Natural killer cell treated with Interleukin-12 subunit alpha and Interleukin-12 subunit beta and Interleukin-15 and Interleukin-18, amount 100 ng/mL, for 72 hours (primary cell): ENCODE measurements at regions not wholly inside any gene's neighbourhood (a gene's known extent, or its start where the extent isn't known, plus 50 kb on each side); places are given as distances from the start of the nearest gene placed in this dataset.

ENCODE experiments used
- ATAC-seq, 2 donors: fragments of 150-1000 bp; cut with Tn5 transposase in 1 of 2; sonication (Bioruptor Pico), chemical (Tn5 transposase) in 1 of 2; 2 replicates each; pipeline ENCODE4 v1.10.0; 2021
- DNase-seq: peaks from one replicate; pipeline ENCODE4 v3.0.0; 2022; ENCODE audit warnings: low spot score
- H3K27ac Mint-ChIP-seq, 2 donors: 1 replicate in 1 of 2; 2 replicates in 1 of 2; pipeline ENCODE4 v1.8.0; 2022; ENCODE audit warnings: mixed read lengths in 2 of 2, mild to moderate bottlenecking in 1 of 2, moderate library complexity in 1 of 2
- H3K27me3 Mint-ChIP-seq, 2 donors: 1 replicate in 1 of 2; 2 replicates in 1 of 2; pipeline ENCODE4 v1.8.0; 2022; ENCODE audit warnings: mixed read lengths in 2 of 2
- H3K36me3 Mint-ChIP-seq: one replicate; pipeline ENCODE4 v1.8.0; 2022; ENCODE audit warnings: mixed read lengths
- H3K4me1 Mint-ChIP-seq, 2 donors: 1 replicate in 1 of 2; 2 replicates in 1 of 2; pipeline ENCODE4 v1.8.0; 2022; ENCODE audit warnings: low read depth in 2 of 2, mixed read lengths in 2 of 2, mild to moderate bottlenecking in 1 of 2
- H3K4me3 Mint-ChIP-seq: one replicate; pipeline ENCODE4 v1.8.0; 2022; ENCODE audit warnings: mixed read lengths
- H3K9me3 Mint-ChIP-seq: 2 replicates; pipeline ENCODE4 v1.8.0; 2022; ENCODE audit warnings: mixed read lengths

DNA sequence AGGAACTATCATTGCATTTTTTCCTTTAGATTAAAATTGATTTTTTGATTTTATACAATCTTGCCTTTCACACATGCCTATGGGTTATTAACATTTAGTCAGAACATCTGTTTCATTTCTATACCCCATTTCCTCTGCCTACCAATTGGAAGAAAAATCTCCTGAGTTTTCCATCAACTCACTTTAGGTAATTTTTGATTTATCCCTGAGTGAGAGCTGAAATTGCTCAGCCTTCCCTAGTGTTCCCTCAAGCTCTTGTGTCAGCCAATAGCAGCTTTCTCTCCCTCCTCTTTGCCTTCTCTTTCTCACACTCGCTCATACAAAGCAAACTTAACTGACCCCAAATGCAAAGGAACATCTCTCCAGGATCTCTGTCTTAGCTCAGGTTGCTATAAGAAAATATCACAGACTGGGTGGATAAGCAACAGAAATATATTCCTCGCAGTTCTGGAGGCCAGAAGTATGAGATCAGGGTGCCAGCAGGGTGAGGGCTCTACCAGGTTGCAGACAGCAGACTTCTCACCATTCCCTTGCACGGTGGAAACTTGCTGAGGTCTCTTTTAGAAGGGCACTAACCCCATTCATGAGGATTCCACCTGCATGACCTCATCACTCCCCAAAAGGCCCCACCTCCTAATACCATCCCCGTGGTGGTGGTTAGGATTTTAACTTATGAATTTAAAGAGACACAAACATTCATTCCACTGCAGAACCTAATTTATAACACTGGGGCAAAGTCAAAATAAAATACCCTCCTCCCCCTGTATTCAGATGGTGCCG is 224.2 kb upstream of the SFSWAP start:
- no peaks in the 10 kb centered on the region for H3K9me3 Mint-ChIP-seq
- peaks cover 2 to 7% of the 10 kb centered on the region in 2 donors for H3K27me3 Mint-ChIP-seq
- no peaks in the 10 kb centered on the region for H3K4me1 Mint-ChIP-seq
- H3K36me3 Mint-ChIP-seq: no peaks in the 10 kb centered on the region
- H3K4me3 Mint-ChIP-seq: no peak overlapping the region
- no peak overlapping the region for H3K27ac Mint-ChIP-seq
- DNase-seq (no peak), ATAC-seq (no peak)

DNA sequence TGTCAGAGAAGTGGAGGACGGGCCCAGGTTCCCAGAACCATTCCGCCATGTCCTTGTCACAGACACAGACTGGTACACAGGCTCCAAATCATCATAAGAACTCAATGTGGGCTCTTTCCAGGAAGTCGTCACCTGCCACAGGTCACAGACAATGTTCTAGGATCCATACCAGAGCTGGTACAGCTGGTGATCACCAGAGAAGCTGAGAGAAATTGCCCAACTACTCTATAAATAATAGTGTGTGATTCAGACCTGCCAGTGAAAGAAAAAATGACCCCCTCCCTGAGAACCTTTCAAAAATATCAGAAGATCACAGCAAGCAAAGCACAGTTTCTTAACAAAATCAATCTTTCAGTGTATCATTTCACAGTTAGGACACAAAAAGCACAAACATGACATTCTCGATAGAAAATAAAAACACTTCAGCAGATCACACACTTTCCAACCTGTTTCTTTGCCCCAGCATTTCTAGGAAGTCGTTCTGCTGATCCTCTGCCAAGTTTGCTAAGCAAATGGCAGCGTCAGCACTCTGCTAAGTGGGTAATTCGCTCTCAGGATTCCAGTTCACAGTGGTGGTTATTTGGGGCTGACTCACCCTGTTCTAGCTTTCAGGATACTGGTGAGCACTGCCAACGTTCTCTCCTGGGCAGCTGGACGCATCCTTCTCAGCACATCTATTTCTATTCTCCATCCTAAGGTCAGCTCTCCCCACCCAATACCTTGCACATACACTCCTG is 223.3 kb upstream of the SFSWAP start:
- no peak overlapping the region for H3K27ac Mint-ChIP-seq
- no peak for ATAC-seq
- no peaks in the 10 kb centered on the region for H3K9me3 Mint-ChIP-seq

DNA sequence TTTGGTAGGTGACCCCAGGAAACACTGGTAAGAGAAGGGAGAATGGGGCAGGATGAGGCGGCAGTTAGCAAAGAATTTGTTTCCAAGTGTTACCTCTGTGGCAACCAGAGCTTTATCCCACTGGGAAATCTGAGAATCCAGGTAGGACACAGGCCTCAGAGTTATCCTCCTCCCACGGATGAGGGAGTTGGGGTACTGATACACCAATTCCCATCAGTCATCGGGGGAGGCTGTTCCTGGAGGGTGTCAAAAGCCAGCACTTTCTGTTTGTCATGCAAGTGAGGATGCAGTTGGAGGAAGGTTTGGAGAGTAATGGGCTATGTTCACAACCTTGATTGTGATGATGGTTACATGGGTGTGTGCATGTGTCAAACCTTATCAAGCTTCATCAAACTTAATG is 221.2 kb upstream of the SFSWAP start:
- ATAC-seq: no peak

More for the DNA sequence above, 223.3 kb upstream of the SFSWAP start:
- H3K4me3 Mint-ChIP-seq: no peak overlapping the region
- H3K36me3 Mint-ChIP-seq: no peaks in the 10 kb centered on the region
- peaks cover 2 to 7% of the 10 kb centered on the region in 2 donors for H3K27me3 Mint-ChIP-seq
- no peak for DNase-seq
- H3K4me1 Mint-ChIP-seq: no peaks in the 10 kb centered on the region

DNA sequence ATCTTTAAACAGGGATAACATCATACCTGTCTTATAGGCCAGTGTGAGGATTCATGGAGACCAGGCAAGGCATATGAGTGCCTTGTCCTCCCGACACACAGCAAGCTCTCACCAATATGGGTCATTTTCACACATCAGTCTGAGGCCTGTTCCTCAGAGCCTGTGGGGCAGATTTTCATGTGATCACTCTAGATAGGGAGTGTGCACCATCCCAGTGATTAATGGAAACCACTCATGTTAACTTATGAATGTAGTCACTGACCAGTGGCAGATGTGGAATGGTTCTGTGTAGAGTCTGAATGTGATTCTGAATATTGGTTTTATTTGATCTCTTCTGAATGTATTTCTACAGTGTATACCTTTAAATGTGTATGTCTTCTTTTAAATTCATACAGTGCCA is 219.7 kb upstream of the SFSWAP start:
- ATAC-seq (no peak), DNase-seq (no peak)
- Mint-ChIP-seq H3K9me3 (no peaks in the 10 kb centered on the region), H3K36me3 (no peaks in the 10 kb centered on the region), H3K27ac (no peak overlapping the region), H3K27me3 (peaks cover 2 to 18% of the 10 kb centered on the region in 2 donors), H3K4me3 (no peak overlapping the region), H3K4me1 (no peaks in the 10 kb centered on the region)

More for the DNA sequence above, 221.2 kb upstream of the SFSWAP start:
- Mint-ChIP-seq H3K36me3 (no peaks in the 10 kb centered on the region), H3K9me3 (no peaks in the 10 kb centered on the region), H3K27me3 (peaks cover 2 to 11% of the 10 kb centered on the region in 2 donors), H3K4me1 (no peaks in the 10 kb centered on the region), H3K27ac (no peak overlapping the region), H3K4me3 (no peak overlapping the region)
- no peak for DNase-seq

DNA sequence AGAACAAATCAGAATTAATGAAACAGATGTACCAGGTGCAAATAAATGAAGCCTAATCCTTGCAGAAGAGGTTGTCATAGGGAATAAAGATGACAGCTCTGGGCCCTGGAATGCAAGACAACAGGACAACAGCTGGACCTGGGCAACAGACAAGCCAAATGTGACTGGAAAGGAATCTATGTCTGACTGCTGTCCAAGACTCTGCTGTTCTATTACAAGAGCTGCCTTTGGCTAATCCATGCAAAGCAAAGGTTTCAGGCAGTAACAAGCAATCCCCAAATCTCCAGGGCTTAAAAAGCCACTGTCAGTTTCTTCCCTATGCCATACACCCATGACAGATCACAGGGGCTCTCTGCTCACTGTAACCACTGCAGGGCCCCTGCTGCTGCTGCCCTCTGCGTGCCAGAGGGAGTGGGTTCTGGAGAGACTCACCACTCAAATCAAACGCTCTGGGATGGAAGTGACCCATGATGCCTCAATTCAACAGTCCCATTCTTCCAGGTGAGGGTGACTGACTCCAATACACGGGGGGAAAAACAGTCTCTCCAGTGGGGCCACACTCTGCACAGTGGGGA is 218.9 kb upstream of the SFSWAP start:
- DNase-seq (no peak), ATAC-seq (no peak)
- no peak overlapping the region for H3K27ac Mint-ChIP-seq
- no peaks in the 10 kb centered on the region for H3K36me3 Mint-ChIP-seq
- no peaks in the 10 kb centered on the region for H3K9me3 Mint-ChIP-seq
- H3K4me1 Mint-ChIP-seq: no peaks in the 10 kb centered on the region
- no peak overlapping the region for H3K4me3 Mint-ChIP-seq
- peaks cover 2 to 18% of the 10 kb centered on the region in 2 donors for H3K27me3 Mint-ChIP-seq

DNA sequence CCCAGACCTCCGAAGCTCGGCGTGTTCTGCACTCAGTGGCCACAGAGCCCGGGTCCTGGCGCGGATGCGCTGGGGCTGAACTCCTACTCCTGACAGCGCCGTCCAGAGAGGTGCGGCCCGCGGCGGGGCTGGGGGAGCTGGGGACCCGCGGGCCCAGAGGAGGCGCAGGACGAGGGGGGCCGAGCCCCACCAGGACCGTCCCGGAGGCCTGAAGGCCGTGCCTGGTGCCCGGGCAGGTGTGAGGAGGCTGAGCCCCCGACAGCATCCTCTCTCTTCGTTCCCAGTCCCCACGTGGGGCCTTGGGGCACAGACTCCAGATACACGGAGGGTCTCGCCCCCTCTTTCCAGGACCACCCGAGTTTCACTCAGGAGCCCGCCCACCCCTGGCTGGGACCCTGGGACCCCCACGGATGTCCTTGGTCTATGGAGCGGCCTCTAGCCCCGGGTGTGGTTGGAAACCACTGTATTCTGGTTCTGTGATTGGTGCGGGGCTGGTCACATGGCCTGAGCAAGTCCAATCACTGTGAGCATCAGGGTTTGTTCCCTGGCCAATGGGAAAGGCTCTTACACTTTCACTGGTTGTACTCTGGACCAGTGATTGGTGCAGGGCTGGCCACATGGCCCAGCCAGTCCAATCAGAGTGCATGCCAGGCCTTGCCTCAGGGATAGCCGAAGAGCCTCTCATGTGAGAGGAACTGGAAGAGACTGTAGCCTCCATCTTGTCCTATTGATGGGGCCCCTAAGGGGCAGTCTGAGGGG is 217.6 kb upstream of the SFSWAP start:
- H3K9me3 Mint-ChIP-seq: no peaks in the 10 kb centered on the region
- no peak overlapping the region for H3K4me3 Mint-ChIP-seq
- ATAC-seq: no peak
- no peak for DNase-seq
- H3K27me3 Mint-ChIP-seq: peaks cover 2 to 18% of the 10 kb centered on the region in 2 donors
- no peaks in the 10 kb centered on the region for H3K36me3 Mint-ChIP-seq
- H3K4me1 Mint-ChIP-seq: no peaks in the 10 kb centered on the region
- no peak overlapping the region for H3K27ac Mint-ChIP-seq

DNA sequence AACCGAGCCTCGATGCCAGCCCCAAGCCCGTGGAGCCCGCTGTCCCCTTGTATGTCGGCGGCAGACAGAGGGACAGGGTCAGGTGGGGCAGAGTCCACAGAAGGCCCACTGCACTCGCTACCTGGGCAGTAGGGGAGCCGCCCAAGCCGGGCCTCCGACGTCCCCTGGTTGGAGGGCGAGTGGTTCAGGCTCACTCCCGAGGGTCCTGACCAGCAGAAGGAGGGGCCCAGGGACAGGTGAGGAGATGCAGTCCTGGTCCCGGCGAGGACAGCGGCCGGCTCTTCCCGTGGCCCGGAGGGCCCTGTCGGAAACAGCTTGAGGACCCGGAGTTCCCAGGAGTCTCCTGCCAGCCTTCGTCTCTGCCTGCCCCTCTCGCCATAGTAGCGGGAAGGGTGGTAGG is 216.7 kb upstream of the SFSWAP start:
- no peaks in the 10 kb centered on the region for H3K36me3 Mint-ChIP-seq
- H3K4me1 Mint-ChIP-seq: peaks cover 0 to under 1% of the 10 kb centered on the region in 2 donors
- no peak overlapping the region for H3K4me3 Mint-ChIP-seq
- DNase-seq (no peak), ATAC-seq (no peak)
- no peaks in the 10 kb centered on the region for H3K9me3 Mint-ChIP-seq
- H3K27me3 Mint-ChIP-seq: peaks cover 2 to 18% of the 10 kb centered on the region in 2 donors
- no peak overlapping the region for H3K27ac Mint-ChIP-seq

DNA sequence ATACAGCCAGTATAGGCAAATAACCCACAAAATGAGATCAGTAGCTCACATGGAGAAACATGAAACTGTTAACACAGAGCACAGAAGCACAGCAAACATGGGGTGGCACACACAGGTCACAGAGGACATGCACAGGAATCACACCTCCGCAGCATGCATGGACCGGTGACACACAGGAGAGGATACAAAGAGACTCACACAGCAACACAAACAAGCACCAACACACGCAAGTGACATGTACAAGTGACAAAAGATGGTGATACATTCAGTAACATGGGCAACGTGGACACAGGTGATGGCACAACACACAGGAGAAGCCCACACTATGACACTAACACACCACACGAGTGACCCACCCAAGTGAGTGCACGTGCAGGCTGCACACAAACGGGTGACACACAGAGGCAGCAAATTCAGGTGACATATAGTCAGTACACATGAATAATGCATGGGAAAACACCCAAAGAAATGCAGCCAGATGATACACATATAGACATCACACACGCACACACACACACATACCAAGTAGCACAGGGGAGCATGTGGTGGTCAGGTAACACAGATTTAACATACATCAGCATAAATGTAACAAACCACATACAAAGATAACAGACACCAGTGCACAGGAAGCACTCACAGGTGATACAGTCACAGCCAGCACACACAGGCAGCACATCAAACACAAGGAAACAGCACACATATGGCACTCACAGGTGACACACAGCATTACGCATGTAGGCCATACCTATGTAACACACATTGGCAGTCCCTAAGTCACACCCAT is 216.0 kb upstream of the SFSWAP start:
- no peak for ATAC-seq
- no peak for DNase-seq
- H3K27ac Mint-ChIP-seq: no peak overlapping the region
- H3K9me3 Mint-ChIP-seq: no peaks in the 10 kb centered on the region
- H3K36me3 Mint-ChIP-seq: no peaks in the 10 kb centered on the region
- H3K4me1 Mint-ChIP-seq: peaks cover 0 to 4% of the 10 kb centered on the region in 2 donors
- no peak overlapping the region for H3K4me3 Mint-ChIP-seq
- H3K27me3 Mint-ChIP-seq: peaks cover 2 to 18% of the 10 kb centered on the region in 2 donors

DNA sequence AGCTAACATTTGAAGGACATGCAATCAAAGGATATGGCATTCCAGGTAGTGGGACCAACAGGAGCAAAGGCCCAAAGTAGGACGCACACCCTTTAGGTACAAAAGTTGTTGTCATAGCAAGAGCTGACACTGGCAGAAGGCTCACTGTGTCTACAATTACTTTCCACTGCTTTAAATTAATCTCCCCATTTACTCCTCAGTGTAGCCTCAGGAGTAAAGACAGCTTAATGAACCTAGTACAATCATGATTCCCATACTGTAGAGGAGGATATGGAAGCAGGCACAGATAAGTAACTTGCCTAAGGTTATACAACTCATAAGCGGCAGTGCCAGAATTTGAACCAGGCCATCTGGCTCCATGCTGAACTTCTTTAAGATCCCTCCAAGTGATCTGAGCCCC is 212.9 kb upstream of the SFSWAP start:
- Mint-ChIP-seq H3K27ac (no peak overlapping the region), H3K9me3 (no peaks in the 10 kb centered on the region), H3K27me3 (peaks cover 0 to 11% of the 10 kb centered on the region in 2 donors), H3K36me3 (no peaks in the 10 kb centered on the region), H3K4me1 (peaks cover 0 to 4% of the 10 kb centered on the region in 2 donors), H3K4me3 (no peak overlapping the region)
- ATAC-seq (no peak), DNase-seq (no peak)

DNA sequence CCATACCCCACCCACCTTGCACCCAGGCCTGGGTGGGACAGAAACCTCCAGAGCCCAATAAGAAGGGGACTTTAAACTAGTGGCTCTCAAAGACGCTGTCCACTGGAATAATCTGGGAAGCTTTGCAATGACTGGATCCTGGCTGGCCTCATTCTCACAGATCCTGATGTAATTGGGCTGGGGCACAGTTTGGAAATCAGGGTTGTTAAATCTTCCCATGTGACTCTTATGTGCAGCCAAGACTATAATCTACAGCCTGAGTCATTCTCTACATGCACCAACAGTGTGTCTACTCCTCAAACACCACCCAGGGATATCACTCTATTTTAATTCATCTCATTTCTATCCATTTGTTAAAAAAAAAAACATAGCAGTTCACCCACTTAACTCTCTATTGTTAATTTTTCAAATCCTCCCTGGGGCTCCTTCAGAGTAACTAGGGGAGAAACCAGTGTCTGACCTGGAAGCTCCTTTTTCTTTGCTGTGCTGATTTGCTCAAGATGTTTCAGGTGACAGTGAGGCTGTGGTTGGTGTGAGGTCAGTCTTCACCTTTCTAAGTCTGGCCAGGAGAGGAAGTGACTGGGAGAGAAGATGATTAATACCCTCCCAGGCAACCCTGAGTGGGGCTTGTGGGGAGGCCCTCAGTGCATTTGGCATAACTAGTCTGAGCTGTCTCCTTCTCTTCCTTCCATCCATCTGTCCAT is 211.6 kb upstream of the SFSWAP start:
- Mint-ChIP-seq H3K9me3 (no peaks in the 10 kb centered on the region), H3K4me1 (peaks cover 0 to 4% of the 10 kb centered on the region in 2 donors), H3K27ac (no peak overlapping the region), H3K4me3 (no peak overlapping the region), H3K36me3 (no peaks in the 10 kb centered on the region), H3K27me3 (peaks cover 0 to 11% of the 10 kb centered on the region in 2 donors)
- DNase-seq (no peak), ATAC-seq (no peak)

DNA sequence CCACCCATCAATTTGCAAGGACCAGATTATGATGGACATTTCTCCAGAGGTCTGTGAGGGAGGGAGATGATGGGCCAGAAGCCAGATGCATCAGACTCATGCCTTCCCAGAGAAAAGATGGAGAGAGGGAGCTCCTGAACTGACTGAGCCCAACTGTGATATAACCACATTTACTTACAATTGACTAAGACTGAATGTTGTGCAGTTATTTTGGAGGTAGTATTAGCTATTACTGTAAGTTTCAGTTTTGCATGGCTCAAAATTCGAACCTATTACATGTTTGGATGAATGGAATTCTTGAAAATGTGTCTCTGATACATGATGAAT is 211.1 kb upstream of the SFSWAP start:
- H3K27me3 Mint-ChIP-seq: peaks cover 0 to 6% of the 10 kb centered on the region in 2 donors
- no peaks in the 10 kb centered on the region for H3K36me3 Mint-ChIP-seq
- ATAC-seq (no peak), DNase-seq (no peak)
- peaks cover 0 to 4% of the 10 kb centered on the region in 2 donors for H3K4me1 Mint-ChIP-seq
- H3K9me3 Mint-ChIP-seq: no peaks in the 10 kb centered on the region
- H3K27ac Mint-ChIP-seq: no peak overlapping the region
- no peak overlapping the region for H3K4me3 Mint-ChIP-seq

DNA sequence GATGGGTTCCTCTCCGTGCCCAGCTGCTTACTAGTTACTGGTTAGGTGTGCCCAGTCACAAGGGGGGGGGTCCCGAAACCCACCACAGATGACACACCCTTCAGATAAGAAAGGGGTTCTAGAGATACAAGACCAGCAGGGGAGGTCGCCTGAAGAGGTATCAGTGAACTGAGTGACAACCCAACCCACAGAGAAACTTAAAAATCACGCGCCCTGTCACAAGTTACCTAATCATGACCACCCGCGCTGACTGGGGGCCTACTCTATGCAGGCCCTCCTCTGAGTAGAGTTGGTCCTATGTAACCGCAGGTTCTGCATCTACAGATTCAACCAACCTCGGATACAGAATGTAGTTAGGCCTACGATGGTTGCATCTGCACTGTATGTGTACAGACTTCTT is 210.3 kb upstream of the SFSWAP start:
- ATAC-seq: no peak
- Mint-ChIP-seq H3K4me3 (no peak overlapping the region), H3K9me3 (no peaks in the 10 kb centered on the region), H3K4me1 (peaks cover 0 to 4% of the 10 kb centered on the region in 2 donors), H3K36me3 (no peaks in the 10 kb centered on the region), H3K27ac (no peak overlapping the region), H3K27me3 (no peaks in the 10 kb centered on the region)
- no peak for DNase-seq

DNA sequence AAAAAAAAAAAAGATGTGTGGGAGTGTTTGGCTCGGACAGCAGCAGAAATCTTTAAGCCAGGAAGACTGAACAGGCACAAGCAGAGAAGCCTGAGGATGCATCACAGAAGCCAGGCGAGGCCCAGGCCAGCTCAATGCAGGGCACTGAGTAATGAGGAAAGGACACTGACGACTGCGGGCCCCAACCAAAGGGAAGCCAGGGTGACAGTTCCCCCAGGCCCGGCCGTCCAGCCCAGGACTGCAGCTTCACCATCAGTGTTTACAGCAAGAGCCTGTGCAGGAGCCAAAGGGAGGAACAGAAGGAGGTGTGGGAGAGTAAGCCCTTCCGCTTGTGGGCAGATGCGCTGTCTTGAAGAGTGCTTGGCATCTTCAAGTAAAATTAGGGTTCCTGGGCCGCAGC is 205.3 kb upstream of the SFSWAP start:
- H3K4me1 Mint-ChIP-seq: peaks cover 0 to 8% of the 10 kb centered on the region in 2 donors
- H3K27ac Mint-ChIP-seq: no peak overlapping the region
- peaks cover 11 to 15% of the 10 kb centered on the region in 2 donors for H3K27me3 Mint-ChIP-seq
- ATAC-seq (no peak), DNase-seq (no peak)
- no peak overlapping the region for H3K4me3 Mint-ChIP-seq
- H3K9me3 Mint-ChIP-seq: no peaks in the 10 kb centered on the region
- H3K36me3 Mint-ChIP-seq: no peaks in the 10 kb centered on the region
